CD14-positive monocyte (primary cell): ENCODE measurements at regions not wholly inside any gene's neighbourhood (a gene's known extent, or its start where the extent isn't known, plus 50 kb on each side); places are given as distances from the start of the nearest gene placed in this dataset.
"Not testable (repeated sequence)": the region's sequence is repeated elsewhere in the genome, so short reads cannot be mapped to it uniquely, and the experiment has no call there.

Experiments
- DNase-seq, 3 donors: peaks; one replicate each; pipeline ENCODE4 v3.0.0-alpha.2; 2011 to 2022
- H2AFZ ChIP-seq: 2 replicates; pipeline ENCODE4 v1.6.0; 2012; ENCODE audit warnings: mild to moderate bottlenecking, low read depth, low read length, inconsistent platforms; ENCODE audit not compliant: insufficient read depth, poor library complexity, severe bottlenecking
- H3K27ac ChIP-seq, 2 donors: 1 replicate in 1 of 2; 2 replicates in 1 of 2; pipeline ENCODE4 v1.5.1; 2012 to 2013; ENCODE audit warnings: low read length in 2 of 2, control low read depth in 1 of 2, inconsistent platforms in 1 of 2, low read depth in 1 of 2, mild to moderate bottlenecking in 1 of 2
- H3K27me3 ChIP-seq, 2 donors: one replicate each; pipeline versions ENCODE4 v1.6.0 to v1.6.1; 2011 to 2013; ENCODE audit warnings: low read length in 2 of 2; ENCODE audit not compliant: control insufficient read depth in 2 of 2, insufficient read depth in 2 of 2
- H3K36me3 ChIP-seq, 2 donors: replicated peaks in 1 of 2; 1 replicate in 1 of 2; 2 replicates in 1 of 2; pipeline versions ENCODE4 v1.5.1 to v1.6.1; 2012 to 2013; ENCODE audit warnings: low read length in 2 of 2, control low read depth in 1 of 2, inconsistent platforms in 1 of 2, mild to moderate bottlenecking in 1 of 2; ENCODE audit not compliant: insufficient read depth in 2 of 2, control insufficient read depth in 1 of 2
- H3K4me1 ChIP-seq, 2 donors: 1 replicate in 1 of 2; 2 replicates in 1 of 2; pipeline versions ENCODE4 v1.5.1 to v1.6.1; 2012 to 2013; ENCODE audit warnings: low read length in 2 of 2, control low read depth in 1 of 2, inconsistent platforms in 1 of 2, mild to moderate bottlenecking in 1 of 2, moderate library complexity in 1 of 2; ENCODE audit not compliant: insufficient read depth in 2 of 2, control insufficient read depth in 1 of 2
- H3K4me2 ChIP-seq: replicated peaks from 2 replicates; pipeline ENCODE3; 2012; ENCODE audit warnings: low read length, moderate library complexity, mild to moderate bottlenecking; ENCODE audit not compliant: poor library complexity, severe bottlenecking; ENCODE audit errors: extremely low read depth
- H3K4me3 ChIP-seq, 3 experiments: fragments of 200-600 bp in 1 of 3; sonication (generic) in 1 of 3; replicated peaks in 1 of 3; 1 replicate in 2 of 3; 2 replicates in 1 of 3; pipeline ENCODE4 v1.5.1; 2011 to 2013; ENCODE audit warnings: low read length in 3 of 3, mild to moderate bottlenecking in 3 of 3, control low read depth in 2 of 3, low read depth in 2 of 3, inconsistent platforms in 1 of 3, moderate library complexity in 1 of 3
- H3K79me2 ChIP-seq: 2 replicates; pipeline ENCODE4 v1.6.0; 2012; ENCODE audit warnings: mild to moderate bottlenecking, control low read depth, inconsistent platforms, low read length, moderate library complexity; ENCODE audit not compliant: insufficient read depth
- H3K9ac ChIP-seq: 2 replicates; pipeline ENCODE4 v1.6.0; 2017; ENCODE audit warnings: low read length, mild to moderate bottlenecking; ENCODE audit not compliant: insufficient read depth, poor library complexity, severe bottlenecking
- H3K9me3 ChIP-seq, 2 donors: replicated peaks in 1 of 2; 1 replicate in 1 of 2; 2 replicates in 1 of 2; pipeline versions ENCODE4 v1.5.1 to v1.6.1; 2012 to 2013; ENCODE audit warnings: low read length in 2 of 2, control low read depth in 1 of 2; ENCODE audit not compliant: control insufficient read depth in 1 of 2, insufficient read depth in 1 of 2
- H4K20me1 ChIP-seq: 2 replicates; pipeline ENCODE4 v1.6.0; 2012; ENCODE audit warnings: mild to moderate bottlenecking, low read length, control low read depth, moderate library complexity; ENCODE audit not compliant: insufficient read depth
- H3K27ac Mint-ChIP-seq, 7 donors: one replicate each; pipeline ENCODE4 v1.8.0; 2020; ENCODE audit warnings: mild to moderate bottlenecking in 7 of 7, mixed read lengths in 7 of 7, moderate library complexity in 6 of 7, inconsistent platforms in 2 of 7
- H3K27me3 Mint-ChIP-seq, 3 donors: one replicate each; pipeline ENCODE4 v1.8.0; 2021 to 2022; ENCODE audit warnings: low read depth in 3 of 3, mild to moderate bottlenecking in 3 of 3, mixed read lengths in 3 of 3, moderate library complexity in 3 of 3, inconsistent platforms in 1 of 3
- H3K36me3 Mint-ChIP-seq, 2 donors: one replicate each; pipeline ENCODE4 v1.8.0; 2020; ENCODE audit warnings: mixed read lengths in 2 of 2, inconsistent platforms in 1 of 2, mild to moderate bottlenecking in 1 of 2
- H3K4me1 Mint-ChIP-seq: one replicate; pipeline ENCODE4 v1.8.0; 2020; ENCODE audit warnings: mild to moderate bottlenecking, mixed read lengths
- H3K4me3 Mint-ChIP-seq, 2 donors: one replicate each; pipeline ENCODE4 v1.8.0; 2020; ENCODE audit warnings: mild to moderate bottlenecking in 2 of 2, mixed read lengths in 2 of 2, moderate library complexity in 1 of 2
- H3K9me3 Mint-ChIP-seq, 7 donors: one replicate each; pipeline ENCODE4 v1.8.0; 2020 to 2022; ENCODE audit warnings: mixed read lengths in 7 of 7, mild to moderate bottlenecking in 6 of 7, moderate library complexity in 6 of 7, inconsistent platforms in 2 of 7
- CTCF ChIP-seq: fragments of 200-600 bp; IDR thresholded peaks from one replicate; pipeline ENCODE4 v1.8.0; 2022; ENCODE audit warnings: antibody characterized with exemption, mild to moderate bottlenecking
- WGBS: methylation state at CpG from one replicate; pipeline ENCODE4 v1.1.5; 2013; ENCODE audit warnings: missing lambda C conversion rate; ENCODE audit not compliant: insufficient coverage; 5-methylcytosine and 5-hydroxymethylcytosine counted together
- intact Hi-C, 2 donors: fragments of 100-400 bp; cut with micrococcal nuclease; formaldehyde crosslinking; loops; one replicate each; pipeline versions ENCODE4 v1.15.0 to v1.15.1; 2023

GRCh38 chr10:9579110-9579705 is 1438.5 kb upstream of the CELF2 start:
- intact Hi-C loops: no loop called here
- Mint-ChIP-seq H3K9me3 (peaks cover 0 to 5% (median 0%) of the 10 kb centered on the region in 7 donors), H3K4me1 (no peaks in the 10 kb centered on the region), H3K36me3 (no peaks in the 10 kb centered on the region), H3K27ac (no peak overlapping the region), H3K27me3 (peaks cover 0 to 2% (median 0%) of the 10 kb centered on the region in 3 donors), H3K4me3 (no peak overlapping the region)
- no peak for DNase-seq
- Histone ChIP-seq H3K79me2 (no peaks in the 10 kb centered on the region), H4K20me1 (no peaks in the 10 kb centered on the region), H3K27me3 (no peaks in the 10 kb centered on the region), H3K27ac (no peak overlapping the region), H3K9me3 (no peaks in the 10 kb centered on the region), H3K9ac (no peak overlapping the region), H3K36me3 (no peaks in the 10 kb centered on the region), H3K4me1 (no peaks in the 10 kb centered on the region), H3K4me3 (no peak overlapping the region), H2AFZ (no peak overlapping the region), H3K4me2 (no peak overlapping the region)
- WGBS: no CpG with 5 or more reads among the region's 3 CpGs
- no peak for TF ChIP-seq CTCF

GRCh38 chr10:9582803-9583202 is 1434.9 kb upstream of the CELF2 start:
- H3K9me3 ChIP-seq, H3K9ac ChIP-seq, H2AFZ ChIP-seq, H3K27me3 ChIP-seq, H3K79me2 ChIP-seq, H3K27ac Mint-ChIP-seq, H3K27me3 Mint-ChIP-seq, H3K4me2 ChIP-seq, H4K20me1 ChIP-seq, H3K4me1 Mint-ChIP-seq, H3K4me1 ChIP-seq, H3K36me3 Mint-ChIP-seq, H3K4me3 ChIP-seq, intact Hi-C loops, H3K36me3 ChIP-seq, H3K4me3 Mint-ChIP-seq, DNase-seq, H3K9me3 Mint-ChIP-seq, H3K27ac ChIP-seq: not testable (repeated sequence)
- WGBS: no CpG with 5 or more reads among the region's 1 CpG
